Right forelimb (tissue), 1 donor: ENCODE measurements at regions not wholly inside any gene's neighbourhood (a gene's known extent, or its start where the extent isn't known, plus 50 kb on each side); places are given as distances from the start of the nearest gene placed in this dataset.

ENCODE experiments used
- DNase-seq: peaks from one replicate; pipeline ENCODE4 v3.0.0-alpha.2; 2018

DNA sequence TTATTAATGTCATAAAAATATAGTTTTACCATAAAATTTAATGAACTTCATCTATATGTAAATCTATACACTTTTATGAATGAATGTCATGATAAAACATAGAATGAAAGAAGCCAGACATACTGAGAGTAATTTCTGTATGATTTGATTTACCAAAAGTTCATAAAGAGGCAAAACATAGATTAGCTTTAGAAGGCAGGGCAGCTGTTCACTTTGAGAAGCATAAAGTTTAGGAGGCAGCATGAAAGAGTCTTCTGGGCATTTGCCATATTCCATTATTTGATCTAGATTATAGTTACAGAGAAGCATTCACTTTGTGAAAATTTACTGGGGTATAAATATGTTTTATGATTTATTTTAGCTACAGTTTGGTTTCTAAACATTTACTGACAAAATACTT is 487.2 kb downstream of the ANKRD7 start:
- no peak for DNase-seq

DNA sequence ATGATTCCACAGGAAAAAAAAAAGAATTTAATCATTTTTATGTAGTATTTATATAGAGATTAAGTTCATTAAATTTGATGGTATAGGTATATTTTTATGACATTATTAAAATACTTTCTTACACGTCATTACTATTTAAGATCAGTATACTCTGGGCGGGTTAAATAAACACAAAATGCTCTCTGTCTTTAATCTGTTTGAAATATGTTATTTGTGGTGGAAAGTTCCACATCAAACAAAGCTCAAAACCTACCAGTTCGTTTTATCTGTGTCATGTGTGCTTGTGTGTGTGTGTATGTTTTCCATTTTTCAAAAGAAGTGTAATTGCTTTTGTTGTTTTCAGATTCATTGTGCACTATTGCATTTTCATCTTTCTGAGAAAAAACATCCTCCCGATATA is 488.5 kb downstream of the ANKRD7 start:
- DNase-seq = no peak

GRCh38 chr7:118720632-118721031 is 496.1 kb downstream of the ANKRD7 start:
- DNase-seq = no peak

- no peak for DNase-seq
Observed at GRCh38 chr7:118731854-118732253, 507.4 kb downstream of the ANKRD7 start.

DNA sequence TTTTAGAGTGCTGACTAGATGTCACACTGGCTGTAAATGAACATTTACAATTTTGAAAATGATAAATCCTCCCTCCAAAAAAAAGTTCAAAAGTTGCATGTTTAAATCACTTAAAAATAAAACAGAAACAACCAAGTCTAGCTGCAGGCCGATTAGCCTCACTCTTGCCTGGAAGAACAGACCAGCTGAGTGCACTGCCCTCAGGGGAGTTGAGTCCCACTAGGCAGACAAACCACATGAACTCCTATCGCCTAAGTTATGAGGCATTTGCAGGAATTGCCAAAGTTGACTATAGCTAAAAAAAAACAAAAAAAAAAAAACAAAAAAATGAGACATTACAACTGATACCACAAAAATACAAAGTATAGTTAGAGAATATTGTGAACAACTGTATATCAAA is 510.0 kb downstream of the ANKRD7 start:
- DNase-seq = no peak

DNA sequence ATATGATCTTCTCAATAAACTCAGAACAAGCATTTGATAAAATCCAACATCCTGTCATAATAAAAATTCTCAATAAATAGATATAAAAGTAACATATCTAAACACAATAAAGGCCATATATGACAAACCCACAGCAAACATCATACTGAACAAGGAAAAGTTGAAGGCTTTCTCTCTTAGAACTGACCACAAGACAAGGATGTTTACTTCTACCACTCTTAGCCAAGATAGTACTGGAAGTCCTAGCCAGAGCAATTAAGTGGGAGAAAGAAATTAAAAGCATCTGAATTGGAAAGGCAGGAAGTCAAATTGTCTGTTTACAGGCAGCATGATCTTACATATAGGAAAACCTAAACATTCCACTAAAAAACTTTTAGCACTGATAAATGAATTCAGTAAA is 510.9 kb downstream of the ANKRD7 start:
- DNase-seq = no peak

GRCh38 chr7:118737935-118738334 is 513.4 kb downstream of the ANKRD7 start:
- DNase-seq = no peak

DNA sequence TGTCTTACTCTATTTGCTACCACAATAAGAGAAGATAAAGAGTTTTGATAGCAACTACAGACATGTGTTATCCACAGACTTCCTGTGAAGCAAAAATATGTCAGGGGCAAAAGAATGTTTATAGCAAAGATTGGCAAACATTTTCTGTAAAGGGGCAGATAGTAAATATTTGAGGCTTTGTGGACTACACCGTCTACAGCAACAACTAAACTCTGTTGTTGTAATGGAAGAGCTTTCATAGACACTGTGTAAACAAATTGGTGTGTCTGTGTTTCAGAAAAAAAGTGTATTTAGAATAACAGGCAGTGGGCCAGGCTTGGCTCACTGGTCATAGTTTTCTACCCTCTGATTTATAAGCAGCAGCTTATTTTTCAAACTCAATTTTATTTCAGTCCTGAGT is 521.4 kb downstream of the ANKRD7 start:
- DNase-seq = no peak

GRCh38 chr7:118747473-118747872 is 523.0 kb downstream of the ANKRD7 start:
- no peak for DNase-seq

DNA sequence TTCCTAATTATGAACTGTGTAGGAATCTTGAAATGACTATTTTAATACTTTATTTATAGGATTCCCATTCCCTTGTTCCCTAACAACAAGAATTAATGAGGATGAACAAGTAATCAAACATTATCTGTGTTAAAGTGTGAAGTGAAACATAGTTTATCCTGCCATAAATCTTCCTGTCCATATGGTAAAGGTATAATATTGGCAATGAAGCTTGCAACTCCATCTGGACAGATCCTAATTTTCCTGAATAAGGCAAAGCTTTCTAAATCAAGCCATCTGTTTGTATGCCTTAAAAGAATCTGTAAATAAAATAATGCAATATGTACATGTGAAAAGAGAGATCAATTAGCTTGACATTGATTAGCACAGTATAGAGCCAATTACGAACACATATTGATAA is 529.0 kb downstream of the ANKRD7 start:
- DNase-seq = no peak

DNA sequence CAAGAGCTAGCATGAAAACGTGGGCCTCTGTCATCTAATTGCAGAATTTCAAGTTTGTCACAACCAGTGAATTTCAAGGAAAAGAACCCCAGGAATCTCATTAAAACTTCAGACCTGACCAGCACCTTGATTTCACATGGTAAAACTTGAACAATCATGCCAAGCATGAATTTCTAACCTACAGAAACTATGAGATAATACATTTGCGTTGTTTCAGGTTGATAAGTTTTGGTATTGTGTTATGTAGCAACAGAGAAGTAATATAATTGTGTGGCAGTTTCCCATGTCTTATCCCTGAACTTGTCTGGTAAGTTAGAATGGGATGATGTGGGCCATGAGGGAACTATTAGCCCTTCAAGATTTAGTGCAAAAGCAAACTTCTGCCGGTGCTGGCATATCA is 530.1 kb downstream of the ANKRD7 start:
- DNase-seq = no peak

DNA sequence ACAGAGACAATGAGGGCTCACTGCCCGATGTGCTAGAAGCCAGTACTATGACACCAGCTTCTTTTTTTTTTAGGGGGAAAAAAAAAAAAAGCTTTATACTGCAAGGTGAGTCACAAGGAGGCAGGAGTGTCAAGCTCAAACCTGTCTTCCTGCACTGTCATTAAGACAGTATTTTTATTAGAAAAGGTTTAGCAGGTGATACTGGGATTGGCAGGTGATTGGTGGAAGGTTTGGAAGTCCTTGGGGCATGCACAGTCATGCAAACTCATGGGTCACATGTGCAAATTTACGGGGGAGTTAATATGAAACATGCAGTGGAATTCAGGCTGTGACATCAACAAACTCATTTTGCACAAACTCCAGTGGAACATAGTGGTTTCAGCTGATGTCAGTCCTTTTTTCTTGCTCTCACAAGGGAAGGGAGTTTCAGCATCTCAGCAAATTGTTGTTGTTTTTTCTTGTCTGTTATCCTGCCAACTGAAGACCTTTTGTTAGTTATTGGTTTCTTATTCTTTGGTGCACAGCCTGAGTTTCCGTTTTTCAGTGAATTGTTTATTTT is 530.6 kb downstream of the ANKRD7 start:
- DNase-seq = no peak

- DNase-seq = no peak
Observed at GRCh38 chr7:118757066-118757465, 532.6 kb downstream of the ANKRD7 start.

DNA sequence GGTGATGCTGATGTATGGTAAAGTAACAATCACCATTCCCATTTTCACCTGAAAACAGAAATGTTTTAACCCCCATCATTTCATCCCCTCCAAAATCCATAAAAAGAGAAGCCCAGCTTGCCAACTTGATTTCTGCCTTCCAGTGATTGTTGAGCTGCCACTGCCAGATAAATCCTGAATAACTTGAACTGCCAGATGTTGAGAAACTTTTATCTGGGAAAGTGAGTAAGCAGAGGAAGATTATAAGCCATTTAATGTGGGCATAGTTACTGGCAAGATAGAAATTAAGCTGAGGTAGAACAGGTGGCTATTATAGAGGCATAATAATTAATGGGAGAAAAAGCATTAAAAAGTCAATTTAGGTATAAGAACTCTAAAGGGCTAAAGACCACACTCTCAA is 534.1 kb downstream of the ANKRD7 start:
- DNase-seq = no peak

GRCh38 chr7:118759921-118760320 is 535.4 kb downstream of the ANKRD7 start:
- no peak for DNase-seq

- DNase-seq = no peak
Observed at GRCh38 chr7:118762451-118762850, 537.9 kb downstream of the ANKRD7 start.

DNA sequence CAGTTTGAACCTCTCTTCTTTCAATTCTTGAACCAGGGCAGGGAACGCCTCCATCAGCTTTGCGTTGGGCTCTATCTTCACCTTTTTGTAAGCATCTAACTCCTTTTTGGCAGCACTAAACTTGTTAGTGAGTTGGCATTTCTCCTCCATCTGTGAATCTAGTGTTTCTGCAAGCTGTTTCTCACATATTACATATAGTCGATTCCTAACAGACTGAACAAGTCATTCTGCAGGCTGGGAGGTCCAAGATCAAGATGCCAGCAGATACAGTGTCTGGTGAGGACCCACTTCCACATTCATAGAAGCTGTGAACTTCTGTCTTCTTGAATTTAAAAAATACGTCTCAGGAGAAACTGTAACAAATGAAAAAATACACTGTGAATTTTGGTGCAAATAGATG is 539.7 kb downstream of the ANKRD7 start:
- DNase-seq = no peak

DNA sequence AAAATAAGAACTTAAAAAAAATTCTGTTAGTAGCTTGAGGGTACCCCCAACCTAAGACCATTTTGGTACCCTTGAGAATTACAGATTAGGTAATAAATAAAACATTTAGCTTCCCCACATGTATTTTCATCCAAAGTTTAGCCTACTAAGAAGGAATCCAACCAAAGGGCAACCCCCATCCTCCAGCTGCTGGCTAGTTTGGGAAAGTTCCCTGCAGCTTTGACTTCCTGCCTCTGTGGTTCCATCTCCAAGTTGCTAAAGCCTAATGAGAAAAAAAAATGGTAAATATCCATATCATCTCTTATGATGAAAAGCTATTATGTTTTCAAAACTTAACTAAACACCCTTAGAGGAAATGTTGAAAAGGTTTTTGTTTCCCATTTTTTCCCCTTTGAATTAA is 547.2 kb downstream of the ANKRD7 start:
- no peak for DNase-seq

GRCh38 chr7:118777308-118777707 is 552.8 kb downstream of the ANKRD7 start:
- no peak for DNase-seq

GRCh38 chr7:118792682-118793081 is 568.2 kb downstream of the ANKRD7 start:
- DNase-seq = no peak

DNA sequence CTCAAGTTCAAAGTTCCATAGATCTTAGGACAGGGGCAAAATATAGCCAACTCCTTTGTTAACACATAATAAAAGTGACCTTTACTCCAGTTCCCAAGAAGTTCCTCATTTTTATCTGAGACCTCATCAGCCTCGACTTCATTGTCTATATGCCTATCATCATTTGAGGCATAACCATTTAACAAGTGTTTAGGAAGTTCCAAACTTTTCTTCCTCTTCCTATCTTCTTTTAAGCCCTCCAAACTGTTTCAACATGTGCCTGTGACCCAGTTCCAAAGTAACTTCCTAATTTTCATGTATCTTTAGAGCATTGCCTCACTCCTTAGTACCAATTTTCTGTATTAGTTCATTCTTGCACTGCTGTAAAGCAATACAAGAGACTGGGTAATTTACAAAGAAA is 569.1 kb downstream of the ANKRD7 start:
- DNase-seq = no peak

DNA sequence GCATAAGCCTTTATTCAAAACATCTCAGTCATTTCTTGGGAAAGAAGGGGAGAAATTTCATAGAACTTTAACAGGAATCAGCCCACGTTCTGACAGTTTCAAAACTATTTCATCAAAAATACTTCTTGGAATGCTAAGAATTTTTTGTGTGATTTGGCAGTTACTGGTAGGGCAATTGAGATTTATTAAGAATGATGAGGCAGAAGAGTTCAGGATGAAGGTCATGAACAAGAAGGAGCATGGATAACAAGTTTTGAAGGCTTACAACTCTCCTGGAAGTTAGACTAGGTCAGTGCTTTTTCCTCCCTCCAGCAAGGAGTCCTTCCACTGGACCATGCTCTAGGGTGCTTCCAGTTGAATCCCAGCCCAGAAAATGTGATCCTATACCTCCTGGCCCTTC is 569.9 kb downstream of the ANKRD7 start:
- no peak for DNase-seq

DNA sequence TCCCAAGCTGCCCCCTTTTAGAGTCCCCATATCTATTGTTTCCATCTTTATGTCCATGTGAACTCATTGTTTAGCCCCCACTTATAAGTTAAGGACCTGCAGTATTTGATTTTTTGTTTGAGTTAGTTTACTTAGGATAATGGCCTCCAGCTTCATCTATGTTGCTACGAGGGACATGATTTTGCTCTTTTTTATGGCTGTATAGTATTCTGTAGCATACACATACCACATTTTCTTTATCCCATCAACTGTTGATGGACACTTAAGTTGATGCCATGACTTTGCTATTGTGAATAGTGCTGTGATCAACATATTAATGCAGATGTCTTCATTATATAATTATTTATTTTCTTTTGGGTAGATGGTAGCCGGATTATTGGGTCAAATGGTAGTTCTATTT is 576.9 kb downstream of the ANKRD7 start:
- DNase-seq = no peak

GRCh38 chr7:118802726-118803125 is 578.2 kb downstream of the ANKRD7 start:
- no peak for DNase-seq

DNA sequence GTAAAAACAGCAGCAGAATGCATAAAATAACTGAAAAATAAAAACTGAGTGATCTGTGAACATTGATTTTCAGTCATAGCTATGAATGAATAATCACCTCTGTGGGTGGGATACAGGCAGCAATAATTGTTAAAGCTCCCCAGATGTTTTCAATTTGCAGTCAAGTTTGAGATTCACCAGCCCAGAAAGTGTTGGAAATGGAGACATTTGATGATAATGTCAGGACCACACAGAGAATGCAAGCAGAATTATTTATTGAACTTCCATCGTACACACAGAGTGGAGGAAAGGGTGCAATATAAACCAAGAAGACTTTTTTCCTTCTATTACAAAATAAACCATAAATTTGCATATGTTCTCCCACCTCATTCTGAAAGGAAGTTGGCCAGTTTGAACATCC is 601.7 kb downstream of the ANKRD7 start:
- DNase-seq = no peak

GRCh38 chr7:118836933-118837332 is 612.4 kb downstream of the ANKRD7 start:
- DNase-seq = no peak
